GM19455 (cell line): ENCODE measurements at regions not wholly inside any gene's neighbourhood (a gene's known extent, or its start where the extent isn't known, plus 50 kb on each side); places are given as distances from the start of the nearest gene placed in this dataset.

Experiments used
- ATAC-seq: cut with Tn5 transposase; IDR thresholded peaks from one replicate; pipeline ENCODE4 v1.9.1; 2021; ENCODE audit not compliant: unreplicated experiment

DNA sequence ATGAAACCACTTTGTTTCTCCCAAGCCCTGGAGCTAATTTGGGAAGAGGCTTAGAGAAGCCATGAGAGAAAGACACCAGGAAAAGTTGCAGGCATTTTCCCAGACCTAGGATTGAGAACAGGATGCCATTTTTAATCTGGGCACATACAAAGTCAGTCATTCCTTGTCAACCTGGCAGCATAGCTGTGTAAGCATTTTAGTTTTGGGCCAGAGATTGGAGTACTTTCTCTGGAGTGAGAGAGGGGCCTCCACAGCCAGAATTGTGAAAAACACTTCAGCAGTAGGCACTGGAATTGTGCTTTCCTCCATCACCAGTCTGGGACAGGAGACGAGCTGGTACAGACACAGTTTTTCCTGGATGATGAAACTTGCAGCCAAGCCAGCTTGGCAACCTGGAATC lies 390.3 kb upstream of the DMAC1 start:
- no peak for ATAC-seq

DNA sequence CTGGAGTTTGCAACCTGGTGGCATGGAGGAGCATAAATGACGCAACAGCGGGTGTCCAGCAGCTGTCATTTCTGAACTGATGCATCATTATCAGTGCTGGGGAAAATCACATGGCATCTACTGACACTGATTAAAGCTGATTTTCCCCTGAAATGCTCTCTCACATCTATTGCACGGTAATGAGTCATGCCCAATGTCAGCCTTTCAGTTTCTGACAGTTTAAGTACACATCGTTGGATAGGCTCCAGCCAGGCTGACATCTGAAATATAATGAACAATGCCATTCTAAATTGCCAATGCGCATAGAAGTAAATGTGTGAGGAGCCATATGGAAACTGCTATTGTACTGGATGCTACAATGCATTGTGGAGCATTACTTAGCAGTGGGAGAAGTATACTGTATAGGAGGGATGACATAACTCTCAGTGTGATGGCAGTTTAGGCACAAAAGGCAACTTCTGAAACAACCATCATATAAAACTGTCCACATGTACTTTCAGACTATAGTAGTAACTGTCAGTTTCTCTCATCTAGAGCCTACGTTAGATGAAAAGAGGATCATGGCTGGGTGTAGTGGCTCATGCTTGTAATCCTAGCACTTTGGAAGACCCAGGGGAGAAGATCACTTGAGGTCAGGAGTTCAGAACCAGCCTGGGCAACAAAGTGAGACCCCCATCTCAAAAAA lies 389.3 kb upstream of the DMAC1 start:
- ATAC-seq: no peak

GRCh38 chr9:8186560-8186959 lies 387.0 kb upstream of the DMAC1 start:
- no peak for ATAC-seq

DNA sequence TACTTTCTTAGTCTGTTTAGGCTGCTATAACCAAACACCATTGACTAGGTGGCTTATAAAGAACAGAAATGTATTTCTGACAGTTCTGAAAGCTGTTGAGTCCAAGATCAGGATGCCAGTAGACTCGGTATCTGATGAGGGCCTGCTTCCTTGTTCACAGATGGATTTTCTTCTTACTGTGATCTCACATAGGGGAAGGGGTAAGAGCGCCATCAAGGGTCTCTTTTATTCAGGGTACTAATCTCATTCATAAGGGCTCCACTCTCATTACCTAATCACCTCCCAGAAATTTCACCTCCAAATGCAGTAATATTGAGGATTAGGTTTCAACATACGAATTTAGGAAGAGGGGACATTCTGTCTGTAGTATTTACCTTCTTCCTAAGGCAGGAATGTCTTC lies 384.0 kb upstream of the DMAC1 start:
- ATAC-seq: no peak

DNA sequence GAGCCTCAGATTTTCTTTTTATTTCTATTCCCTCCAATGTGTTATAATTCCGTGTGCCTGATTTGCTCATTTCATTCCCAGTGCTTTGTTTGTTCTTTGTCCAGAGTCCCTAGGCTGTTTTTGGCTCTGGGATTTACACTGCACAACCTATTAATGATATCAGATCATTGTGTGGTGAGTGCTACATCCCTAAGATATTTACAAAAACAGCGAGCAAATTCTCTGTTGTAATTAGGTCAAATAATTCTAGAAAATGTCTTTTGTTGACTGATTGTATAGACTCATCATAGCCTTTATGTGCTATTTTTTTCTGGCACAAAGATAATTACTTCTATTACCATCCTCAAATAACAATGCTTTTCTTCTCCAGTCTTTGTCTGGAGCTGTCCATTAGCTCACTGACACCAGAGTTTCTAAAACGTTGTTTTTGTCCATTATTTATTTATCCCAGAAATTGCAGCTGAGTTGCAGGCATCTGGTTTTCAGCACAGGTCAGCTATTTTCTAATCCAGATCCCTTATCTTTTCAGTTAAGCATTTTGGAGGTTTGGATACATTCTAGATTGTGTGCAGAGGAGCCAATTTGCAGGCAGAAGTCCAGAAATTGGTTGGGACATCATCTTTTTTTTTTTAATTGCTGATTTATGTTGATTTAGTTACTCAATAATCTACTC lies 379.9 kb upstream of the DMAC1 start:
- ATAC-seq: no peak

DNA sequence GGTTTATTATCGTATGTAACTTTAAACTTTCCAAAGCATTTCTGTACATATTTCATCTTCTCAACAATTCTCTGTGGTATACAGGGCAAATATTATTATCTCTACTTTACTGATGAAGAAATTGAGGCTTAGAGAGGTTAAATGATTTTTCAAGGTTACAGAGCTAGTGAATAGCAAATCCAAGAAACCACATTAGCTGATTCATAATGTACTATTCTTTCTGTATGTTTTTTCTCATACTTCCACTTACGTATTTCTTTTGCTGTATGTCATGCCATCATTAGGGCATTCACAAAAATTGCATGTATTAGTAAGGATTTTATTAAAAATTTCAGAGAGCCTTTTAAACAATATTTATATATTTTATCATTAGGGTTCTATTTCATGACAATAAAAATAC lies 372.4 kb upstream of the DMAC1 start:
- ATAC-seq: no peak

GRCh38 chr9:8168916-8169438 lies 369.4 kb upstream of the DMAC1 start:
- ATAC-seq: no peak

GRCh38 chr9:8160787-8161186 lies 361.2 kb upstream of the DMAC1 start:
- ATAC-seq: no peak

DNA sequence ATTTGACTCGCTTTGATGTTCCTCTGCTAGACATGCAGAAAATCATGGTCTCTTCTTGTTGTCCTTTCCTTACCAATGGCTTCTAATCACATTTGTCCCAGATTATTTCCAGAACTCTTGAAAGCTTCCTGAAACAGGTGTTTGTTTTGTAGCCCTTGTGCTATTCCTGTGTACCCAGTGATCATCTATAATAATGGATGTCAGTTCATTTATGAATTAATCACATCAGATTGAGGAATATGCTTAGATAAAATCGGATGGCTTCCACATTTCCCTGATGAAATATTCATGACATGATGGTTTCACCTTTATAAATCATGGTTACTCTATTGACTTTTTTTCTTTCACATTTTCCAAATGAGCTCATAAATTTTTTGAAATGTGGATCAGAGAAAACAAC lies 359.0 kb upstream of the DMAC1 start:
- ATAC-seq: no peak

DNA sequence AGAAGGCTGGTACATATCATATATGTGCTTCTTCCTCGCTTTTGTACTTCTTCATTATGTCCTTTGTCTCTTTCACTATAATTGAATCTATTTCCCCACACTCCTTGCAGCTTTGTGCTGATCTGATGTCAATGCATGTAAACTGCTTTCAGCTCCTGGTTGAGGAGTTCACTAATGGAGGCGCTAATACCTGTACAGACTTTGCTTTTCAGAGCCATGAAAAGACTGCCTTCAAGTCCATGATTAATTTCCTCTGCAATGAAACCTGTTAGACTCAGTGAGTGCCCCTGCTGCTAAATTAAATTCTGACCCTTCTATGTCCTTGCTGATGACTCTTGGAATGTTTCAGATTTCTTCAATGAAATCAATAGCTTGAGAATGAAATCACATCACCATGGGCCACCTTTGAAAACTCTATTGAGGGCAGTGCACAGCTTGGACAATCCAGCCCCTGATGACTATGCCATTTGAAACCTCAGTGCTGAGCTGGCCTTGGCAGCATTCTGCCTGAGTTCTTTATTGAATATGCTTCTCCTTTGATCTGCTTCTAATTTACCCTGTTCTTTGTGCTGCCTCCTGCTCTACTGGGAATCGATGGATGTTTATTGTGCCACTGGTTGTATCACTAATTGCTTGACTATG lies 358.2 kb upstream of the DMAC1 start:
- ATAC-seq: no peak

- ATAC-seq: no peak
Measured at GRCh38 chr9:8156346-8156745, 356.8 kb upstream of the DMAC1 start.

GRCh38 chr9:8155706-8156105 lies 356.1 kb upstream of the DMAC1 start:
- no peak for ATAC-seq

GRCh38 chr9:8143677-8144076 lies 344.1 kb upstream of the DMAC1 start:
- no peak for ATAC-seq

DNA sequence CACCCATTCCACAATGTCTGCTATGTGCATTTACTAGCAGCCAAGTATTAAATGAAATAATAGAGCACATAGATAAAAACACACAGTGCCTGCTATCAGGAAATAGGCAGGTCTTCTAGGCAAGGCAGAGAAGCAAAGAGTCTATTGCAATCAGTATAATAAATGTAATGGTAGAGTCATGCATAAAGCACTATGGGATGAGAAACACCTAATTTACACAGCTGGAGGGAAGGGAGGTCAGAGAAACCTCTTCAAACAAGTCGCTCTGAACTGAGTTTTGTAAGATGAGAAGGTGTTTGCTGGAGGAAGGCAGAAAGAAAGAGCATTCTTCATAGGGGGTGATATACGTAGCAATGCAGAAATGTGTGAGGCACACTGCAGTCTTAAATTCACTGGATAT lies 341.0 kb upstream of the DMAC1 start:
- ATAC-seq: no peak

- no peak for ATAC-seq
Measured at GRCh38 chr9:8139756-8140155, 340.2 kb upstream of the DMAC1 start.

- no peak for ATAC-seq
Measured at GRCh38 chr9:8136477-8136876, 336.9 kb upstream of the DMAC1 start.

DNA sequence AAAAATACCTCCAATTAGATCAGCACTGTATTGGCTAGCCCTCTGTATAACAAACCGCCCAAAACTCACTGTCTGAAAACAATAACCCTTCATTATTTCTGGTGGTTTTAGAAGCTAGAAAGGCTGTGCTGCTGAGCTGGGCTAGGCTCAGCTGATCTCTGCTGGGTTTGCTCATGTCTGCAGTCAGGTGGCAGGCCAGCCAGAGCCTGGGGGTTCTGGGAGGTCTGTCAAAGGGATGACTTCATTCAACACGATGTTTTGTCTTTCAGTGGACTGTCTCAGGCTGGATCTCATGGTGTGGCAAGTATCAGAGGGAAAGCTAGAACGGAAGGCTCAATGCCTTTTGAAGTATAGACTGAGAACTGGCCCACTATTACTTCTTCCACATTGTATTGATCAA lies 335.1 kb upstream of the DMAC1 start:
- no peak for ATAC-seq

GRCh38 chr9:8133606-8134005 lies 334.0 kb upstream of the DMAC1 start:
- ATAC-seq: no peak

GRCh38 chr9:8115570-8115969 lies 316.0 kb upstream of the DMAC1 start:
- ATAC-seq: no peak

- no peak for ATAC-seq
Measured at GRCh38 chr9:8114826-8115225, 315.2 kb upstream of the DMAC1 start.

- no peak for ATAC-seq
Measured at GRCh38 chr9:8106362-8106761, 306.8 kb upstream of the DMAC1 start.

DNA sequence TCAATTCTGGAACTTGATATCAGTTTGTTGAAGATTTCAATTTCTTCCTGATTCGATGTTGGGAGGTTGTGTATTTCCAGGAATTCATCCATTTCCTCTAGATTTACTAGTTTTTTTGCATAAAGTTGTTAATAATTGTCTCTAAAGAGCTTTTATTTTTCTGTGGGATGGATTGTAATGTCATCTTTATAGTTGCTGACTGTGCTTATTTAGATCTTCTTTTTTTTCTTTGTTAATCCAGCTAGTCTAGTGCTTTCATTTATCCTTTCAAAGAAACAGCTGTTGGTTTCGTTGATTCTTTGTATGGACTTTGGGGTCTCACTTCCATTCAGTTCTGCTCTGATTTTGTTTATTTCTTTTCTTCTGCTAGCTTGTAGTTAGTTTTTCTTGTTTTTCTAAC lies 302.0 kb upstream of the DMAC1 start:
- no peak for ATAC-seq
